Adrenal gland (tissue), 5 donors: ENCODE measurements at regions not wholly inside any gene's neighbourhood (a gene's known extent, or its start where the extent isn't known, plus 50 kb on each side); places are given as distances from the start of the nearest gene placed in this dataset.

Source experiments
- POLR2A ChIP-seq, 2 donors: fragments of 450-650 bp; IDR thresholded peaks; one replicate each; pipeline ENCODE4 v1.6.1; 2017; ENCODE audit warnings: antibody characterized with exemption in 2 of 2, mild to moderate bottlenecking in 2 of 2, moderate library complexity in 1 of 2
- TF ChIP-seq, protein P1 (sequence below), 6 experiments: fragments of 450-650 bp in 4 of 6; fragments of 200-600 bp in 2 of 6; sonication (generic) in 1 of 6; IDR thresholded peaks; 1 replicate in 5 of 6; 2 replicates in 1 of 6; pipeline versions ENCODE4 v1.5.1 to v1.8.0; 2016 to 2021; ENCODE audit warnings: antibody characterized with exemption in 6 of 6, mild to moderate bottlenecking in 2 of 6, moderate library complexity in 1 of 6
- donor health status: DM: no; HTN: no; CAD: no.

DNA sequence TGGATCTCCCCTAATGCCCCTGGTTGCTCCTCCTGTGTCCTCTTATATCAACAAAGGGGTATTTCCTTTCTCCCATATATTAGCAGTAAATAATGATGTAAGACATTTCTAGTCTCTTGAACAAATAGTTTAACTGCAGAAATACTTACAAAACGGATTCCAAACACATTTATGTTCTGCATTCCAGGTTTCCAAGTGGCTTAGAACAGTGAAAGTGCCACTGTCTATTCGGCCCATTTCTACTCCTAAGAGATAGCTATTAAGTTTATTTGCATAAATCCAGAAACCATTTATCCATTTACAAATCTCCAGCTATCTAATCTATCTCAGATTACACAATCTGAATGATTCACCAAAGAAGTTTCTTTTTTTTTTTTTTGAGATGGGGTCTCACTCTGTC is 55.8 kb upstream of the FRMD4B start:
- TF ChIP-seq, protein P1, sequence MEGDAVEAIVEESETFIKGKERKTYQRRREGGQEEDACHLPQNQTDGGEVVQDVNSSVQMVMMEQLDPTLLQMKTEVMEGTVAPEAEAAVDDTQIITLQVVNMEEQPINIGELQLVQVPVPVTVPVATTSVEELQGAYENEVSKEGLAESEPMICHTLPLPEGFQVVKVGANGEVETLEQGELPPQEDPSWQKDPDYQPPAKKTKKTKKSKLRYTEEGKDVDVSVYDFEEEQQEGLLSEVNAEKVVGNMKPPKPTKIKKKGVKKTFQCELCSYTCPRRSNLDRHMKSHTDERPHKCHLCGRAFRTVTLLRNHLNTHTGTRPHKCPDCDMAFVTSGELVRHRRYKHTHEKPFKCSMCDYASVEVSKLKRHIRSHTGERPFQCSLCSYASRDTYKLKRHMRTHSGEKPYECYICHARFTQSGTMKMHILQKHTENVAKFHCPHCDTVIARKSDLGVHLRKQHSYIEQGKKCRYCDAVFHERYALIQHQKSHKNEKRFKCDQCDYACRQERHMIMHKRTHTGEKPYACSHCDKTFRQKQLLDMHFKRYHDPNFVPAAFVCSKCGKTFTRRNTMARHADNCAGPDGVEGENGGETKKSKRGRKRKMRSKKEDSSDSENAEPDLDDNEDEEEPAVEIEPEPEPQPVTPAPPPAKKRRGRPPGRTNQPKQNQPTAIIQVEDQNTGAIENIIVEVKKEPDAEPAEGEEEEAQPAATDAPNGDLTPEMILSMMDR (IDR thresholded peaks at IDR 0.05), result no peak
- no peak for TF ChIP-seq POLR2A (IDR thresholded peaks at IDR 0.05)
